HEK293 (cell line): ENCODE measurements at regions not wholly inside any gene's neighbourhood (a gene's known extent, or its start where the extent isn't known, plus 50 kb on each side); places are given as distances from the start of the nearest gene placed in this dataset.
A peak's percentile ranks its signal among the peaks of the same experiment; 100 is the strongest.

Source experiments
- CTCF ChIA-PET: fragments of 350-600 bp; formaldehyde crosslinking; extraction: SDS; loops from one replicate; lab custom pipeline; 2021; ENCODE audit warnings: antibody characterized with exemption; lab: Yijun Ruan, JAX
- POLR2A ChIA-PET: fragments of 300-600 bp; formaldehyde crosslinking; extraction: SDS; loops from one replicate; lab custom pipeline; 2020; ENCODE audit warnings: antibody characterized with exemption, inconsistent platforms; lab: Yijun Ruan, JAX
- H3K27ac ChIP-seq: fragments of 200-500 bp; sonication (Bioruptor generic); 2 replicates; pipeline ENCODE4 v1.5.1; 2014; ENCODE audit warnings: low read depth, low read length, control low read depth, inconsistent platforms; ENCODE audit errors: extremely low read depth
- H3K36me3 ChIP-seq, 2 experiments: fragments of 200-500 bp in 1 of 2; sonication (Bioruptor generic) in 1 of 2; 1 replicate in 1 of 2; 2 replicates in 1 of 2; pipeline ENCODE4 v1.5.1; 2014 to 2017; ENCODE audit warnings: inconsistent platforms in 2 of 2, low read length in 2 of 2; ENCODE audit not compliant: control insufficient read depth in 2 of 2, insufficient read depth in 1 of 2
- H3K4me1 ChIP-seq: fragments of 200-500 bp; sonication (Bioruptor generic); 2 replicates; pipeline ENCODE4 v1.5.1; 2014; ENCODE audit warnings: mild to moderate bottlenecking, low read length, inconsistent platforms; ENCODE audit not compliant: control insufficient read depth, insufficient read depth
- H3K4me3 ChIP-seq: 2 replicates; pipeline ENCODE4 v1.5.1; 2011; ENCODE audit warnings: low read depth, mild to moderate bottlenecking, control low read depth, low read length, moderate library complexity
- H3K9me3 ChIP-seq: fragments of 200-500 bp; sonication (Bioruptor generic); 2 replicates; pipeline ENCODE4 v1.5.1; 2014; ENCODE audit warnings: low read depth, low read length, inconsistent platforms; ENCODE audit not compliant: control insufficient read depth, insufficient read depth
- BCL6B ChIP-seq: fragments of 450-650 bp; formaldehyde crosslinking; IDR thresholded peaks from 2 replicates; pipeline ENCODE4 v1.5.1; 2017; ENCODE audit warnings: missing biosample characterization, missing genetic modification characterization
- GLIS1 ChIP-seq: fragments of 450-650 bp; formaldehyde crosslinking; IDR thresholded peaks from 2 replicates; pipeline ENCODE4 v1.5.1; 2016; ENCODE audit warnings: missing biosample characterization, missing genetic modification characterization
- KLF8 ChIP-seq: fragments of 450-650 bp; formaldehyde crosslinking; IDR thresholded peaks from 2 replicates; pipeline ENCODE4 v1.5.1; 2016; ENCODE audit warnings: missing biosample characterization, missing genetic modification characterization
- PRDM2 ChIP-seq: fragments of 450-650 bp; formaldehyde crosslinking; IDR thresholded peaks from 2 replicates; pipeline ENCODE4 v1.5.1; 2016; ENCODE audit warnings: missing biosample characterization, missing genetic modification characterization, borderline replicate concordance
- SCRT2 ChIP-seq: fragments of 450-650 bp; formaldehyde crosslinking; IDR thresholded peaks from 2 replicates; pipeline ENCODE4 v1.5.1; 2016; ENCODE audit warnings: missing biosample characterization, missing genetic modification characterization
- SP7 ChIP-seq: fragments of 450-650 bp; formaldehyde crosslinking; IDR thresholded peaks from 2 replicates; pipeline ENCODE4 v1.5.1; 2016; ENCODE audit warnings: missing biosample characterization, missing genetic modification characterization
- TCF7L2 ChIP-seq: IDR thresholded peaks from 2 replicates; pipeline ENCODE4 v1.6.1; 2011; ENCODE audit warnings: low read depth, mild to moderate bottlenecking, inconsistent platforms, low read length, moderate library complexity, borderline replicate concordance
- YY1 ChIP-seq: fragments of 450-650 bp; formaldehyde crosslinking; IDR thresholded peaks from 2 replicates; pipeline ENCODE4 v1.5.1; 2018; ENCODE audit warnings: missing biosample characterization, missing genetic modification characterization
- ZNF121 ChIP-seq: fragments of 450-650 bp; formaldehyde crosslinking; IDR thresholded peaks from 2 replicates; pipeline ENCODE4 v1.5.1; 2016; ENCODE audit warnings: missing biosample characterization, missing genetic modification characterization
- ZNF146 ChIP-seq: fragments of 450-650 bp; formaldehyde crosslinking; IDR thresholded peaks from 2 replicates; pipeline ENCODE4 v1.5.1; 2016; ENCODE audit warnings: missing biosample characterization, missing genetic modification characterization
- ZNF18 ChIP-seq: fragments of 450-650 bp; formaldehyde crosslinking; IDR thresholded peaks from 2 replicates; pipeline ENCODE4 v1.5.1; 2016; ENCODE audit warnings: missing biosample characterization, missing genetic modification characterization
- ZNF280C ChIP-seq: fragments of 450-650 bp; formaldehyde crosslinking; IDR thresholded peaks from 2 replicates; pipeline ENCODE4 v1.5.1; 2016; ENCODE audit warnings: missing biosample characterization, missing genetic modification characterization
- ZNF37A ChIP-seq: fragments of 450-650 bp; IDR thresholded peaks from 2 replicates; pipeline ENCODE4 v1.5.1; 2018; ENCODE audit warnings: missing biosample characterization, missing genetic modification characterization
- ZNF549 ChIP-seq: fragments of 450-650 bp; IDR thresholded peaks from 2 replicates; pipeline ENCODE4 v1.5.1; 2018; ENCODE audit warnings: missing biosample characterization, missing genetic modification characterization, mild to moderate bottlenecking, inconsistent platforms, moderate library complexity
- ZNF670 ChIP-seq: fragments of 450-650 bp; formaldehyde crosslinking; IDR thresholded peaks from 2 replicates; pipeline ENCODE4 v1.5.1; 2016; ENCODE audit warnings: missing biosample characterization, missing genetic modification characterization, low read depth
- ZNF837 ChIP-seq: fragments of 450-650 bp; formaldehyde crosslinking; IDR thresholded peaks from 2 replicates; pipeline ENCODE4 v1.5.1; 2016; ENCODE audit warnings: missing biosample characterization, missing genetic modification characterization
- ZSCAN30 ChIP-seq: fragments of 450-650 bp; IDR thresholded peaks from 2 replicates; pipeline ENCODE4 v1.5.1; 2018; ENCODE audit warnings: missing biosample characterization, mild to moderate bottlenecking, missing genetic modification characterization, moderate library complexity

- no peak for TF ChIP-seq ZNF18 (tag by site-specific recombination)
- ChIA-PET CTCF (no interaction called here), POLR2A (no interaction called here)
- H3K4me1 ChIP-seq = no peaks in the 10 kb centered on the region
- H3K36me3 ChIP-seq = no peaks in the 10 kb centered on the region
- no peaks in the 10 kb centered on the region for H3K9me3 ChIP-seq
- no peak overlapping the region for H3K27ac ChIP-seq
- no peak overlapping the region for H3K4me3 ChIP-seq
Observed at GRCh38 chr22:27650985-27651384, 150.6 kb downstream of the MN1 start.

GRCh38 chr22:27651486-27651885, 150.1 kb downstream of the MN1 start:
- no peak overlapping the region for H3K27ac ChIP-seq
- no peaks in the 10 kb centered on the region for H3K9me3 ChIP-seq
- no peaks in the 10 kb centered on the region for H3K4me1 ChIP-seq
- no peaks in the 10 kb centered on the region for H3K36me3 ChIP-seq
- POLR2A ChIA-PET = no interaction called here
- no peak overlapping the region for H3K4me3 ChIP-seq
- TF ChIP-seq SP7 (tag by site-specific recombination) (no peak), GLIS1 (tag by site-specific recombination) (peak; percentile 29; the same call in 1 of the 2 replicates)
- CTCF ChIA-PET = no interaction called here

- Histone ChIP-seq H3K4me3 (no peak overlapping the region), H3K4me1 (no peaks in the 10 kb centered on the region), H3K9me3 (no peaks in the 10 kb centered on the region), H3K36me3 (no peaks in the 10 kb centered on the region), H3K27ac (no peak overlapping the region)
- TF ChIP-seq ZNF280C (tag by site-specific recombination) (no peak), PRDM2 (tag by site-specific recombination) (no peak), ZNF121 (tag by site-specific recombination) (no peak), ZNF37A (tag by site-specific recombination) (no peak), KLF8 (tag by site-specific recombination) (no peak), TCF7L2 (no peak), ZNF549 (tag by site-specific recombination) (no peak), ZSCAN30 (tag by site-specific recombination) (no peak), BCL6B (no peak), ZNF146 (no peak), YY1 (tag by site-specific recombination) (no peak), ZNF670 (tag by site-specific recombination) (no peak), SCRT2 (tag by site-specific recombination) (no peak), ZNF837 (tag by site-specific recombination) (no peak)
- CTCF ChIA-PET = no interaction called here
- POLR2A ChIA-PET = no interaction called here
Observed at GRCh38 chr22:27654546-27655445, 146.8 kb downstream of the MN1 start.
